Suprapubic skin (tissue), 4 donors: ENCODE measurements at regions not wholly inside any gene's neighbourhood (a gene's known extent, or its start where the extent isn't known, plus 50 kb on each side); places are given as distances from the start of the nearest gene placed in this dataset.

Experiments
- EP300 ChIP-seq: sonication (generic); formaldehyde crosslinking; IDR thresholded peaks from one replicate; pipeline ENCODE4 v1.6.1; 2017; ENCODE audit warnings: antibody characterized with exemption
- POLR2A ChIP-seq, 2 donors: fragments of 450-650 bp; IDR thresholded peaks; one replicate each; pipeline ENCODE4 v1.6.1; 2017; ENCODE audit warnings: antibody characterized with exemption in 2 of 2, mild to moderate bottlenecking in 2 of 2, moderate library complexity in 2 of 2
- POLR2AphosphoS5 ChIP-seq, 3 donors: sonication (generic); formaldehyde crosslinking; IDR thresholded peaks; one replicate each; pipeline ENCODE4 v1.6.1; 2017; ENCODE audit warnings: antibody characterized with exemption in 3 of 3
- TF ChIP-seq, protein P1 (sequence below), 2 donors: fragments of 200-600 bp in 1 of 2; fragments of 450-650 bp in 1 of 2; sonication (generic) in 1 of 2; IDR thresholded peaks; one replicate each; pipeline ENCODE4 v1.5.1; 2016 to 2019; ENCODE audit warnings: antibody characterized with exemption in 2 of 2, mild to moderate bottlenecking in 1 of 2, moderate library complexity in 1 of 2

DNA sequence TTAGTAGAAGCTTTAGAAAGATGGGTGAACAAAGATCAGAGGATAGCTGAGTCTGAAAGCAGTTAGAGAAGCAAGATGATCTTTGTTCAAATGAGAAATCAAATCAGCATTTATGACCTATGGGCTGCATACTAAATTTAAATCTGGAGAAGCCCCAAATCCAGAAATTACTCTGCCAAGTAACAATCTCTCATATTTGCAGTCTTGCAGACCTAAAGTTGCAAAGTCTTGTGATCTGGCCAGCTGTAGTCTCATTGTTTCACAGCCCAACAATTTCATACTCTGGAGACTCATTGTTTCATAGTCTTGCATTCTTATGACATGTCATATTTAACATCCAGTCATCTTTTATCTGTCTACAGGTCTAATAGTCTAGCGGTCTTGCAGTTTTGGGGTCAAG is 364.9 kb upstream of the RSPO3 start:
- TF ChIP-seq, protein P1, sequence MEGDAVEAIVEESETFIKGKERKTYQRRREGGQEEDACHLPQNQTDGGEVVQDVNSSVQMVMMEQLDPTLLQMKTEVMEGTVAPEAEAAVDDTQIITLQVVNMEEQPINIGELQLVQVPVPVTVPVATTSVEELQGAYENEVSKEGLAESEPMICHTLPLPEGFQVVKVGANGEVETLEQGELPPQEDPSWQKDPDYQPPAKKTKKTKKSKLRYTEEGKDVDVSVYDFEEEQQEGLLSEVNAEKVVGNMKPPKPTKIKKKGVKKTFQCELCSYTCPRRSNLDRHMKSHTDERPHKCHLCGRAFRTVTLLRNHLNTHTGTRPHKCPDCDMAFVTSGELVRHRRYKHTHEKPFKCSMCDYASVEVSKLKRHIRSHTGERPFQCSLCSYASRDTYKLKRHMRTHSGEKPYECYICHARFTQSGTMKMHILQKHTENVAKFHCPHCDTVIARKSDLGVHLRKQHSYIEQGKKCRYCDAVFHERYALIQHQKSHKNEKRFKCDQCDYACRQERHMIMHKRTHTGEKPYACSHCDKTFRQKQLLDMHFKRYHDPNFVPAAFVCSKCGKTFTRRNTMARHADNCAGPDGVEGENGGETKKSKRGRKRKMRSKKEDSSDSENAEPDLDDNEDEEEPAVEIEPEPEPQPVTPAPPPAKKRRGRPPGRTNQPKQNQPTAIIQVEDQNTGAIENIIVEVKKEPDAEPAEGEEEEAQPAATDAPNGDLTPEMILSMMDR (IDR thresholded peaks at IDR 0.05) = no peak
- TF ChIP-seq POLR2A (IDR thresholded peaks at IDR 0.05) (no peak), POLR2AphosphoS5 (IDR thresholded peaks at IDR 0.05) (no peak), EP300 (no peak)
